ENCODE measurements at regions not wholly inside any gene's neighbourhood (a gene's known extent, or its start where the extent isn't known, plus 50 kb on each side); places are given as distances from the start of the nearest gene placed in this dataset.

- Histone ChIP-seq H3K9ac (ENCODE audit: low read depth, low read length) (no peak overlapping the region), H3K36me3 (ENCODE audit: insufficient read depth, low read length) (no peaks in the 10 kb centered on the region), H4K20me1 (ENCODE audit: insufficient read depth, low read length) (no peaks in the 10 kb centered on the region), H3K79me2 (ENCODE audit: insufficient read depth, low read length) (no peaks in the 10 kb centered on the region), H3K4me3 (ENCODE audit: low read depth in 1 of 2, low read length in 2 of 2) (no peak overlapping the region), H3K27me3 (ENCODE audit: insufficient read depth, low read length, poor library complexity) (no peaks in the 10 kb centered on the region), H3K4me2 (ENCODE audit: insufficient read depth, low read length) (no peak overlapping the region), H3K4me1 (ENCODE audit: insufficient read depth, low read length) (no peaks in the 10 kb centered on the region), H2AFZ (ENCODE audit: low read depth, low read length) (no peak overlapping the region), H3K9me3 (ENCODE audit: insufficient read depth, low read length, severe bottlenecking) (no peaks in the 10 kb centered on the region), H3K27ac (ENCODE audit: low read length) (no peak overlapping the region)
- DNase-seq (no peak), ATAC-seq (ENCODE audit: insufficient read depth, low read depth) (no peak)
- TF ChIP-seq EZH2 (IDR thresholded peaks at IDR 0.05; ENCODE audit: borderline replicate concordance, low read depth, low read length, severe bottlenecking) (no peak), CTCF (IDR thresholded peaks at IDR 0.05; ENCODE audit: borderline replicate concordance, extremely low read depth, low read length, poor library complexity, severe bottlenecking) (no peak)
These were observed 378.7 kb downstream of the CTTN start for GRCh38 chr11:70776914-70777532.

- Histone ChIP-seq H3K4me3 (ENCODE audit: low read depth in 1 of 2, low read length in 2 of 2) (no peak overlapping the region), H3K9ac (ENCODE audit: low read depth, low read length) (no peak overlapping the region), H3K27me3 (ENCODE audit: insufficient read depth, low read length, poor library complexity) (no peaks in the 10 kb centered on the region), H3K4me2 (ENCODE audit: insufficient read depth, low read length) (no peak overlapping the region), H3K4me1 (ENCODE audit: insufficient read depth, low read length) (no peaks in the 10 kb centered on the region), H3K9me3 (ENCODE audit: insufficient read depth, low read length, severe bottlenecking) (no peaks in the 10 kb centered on the region), H4K20me1 (ENCODE audit: insufficient read depth, low read length) (no peaks in the 10 kb centered on the region), H2AFZ (ENCODE audit: low read depth, low read length) (no peak overlapping the region), H3K36me3 (ENCODE audit: insufficient read depth, low read length) (no peaks in the 10 kb centered on the region), H3K27ac (ENCODE audit: low read length) (no peak overlapping the region), H3K79me2 (ENCODE audit: insufficient read depth, low read length) (no peaks in the 10 kb centered on the region)
- DNase-seq (no peak), ATAC-seq (ENCODE audit: insufficient read depth, low read depth) (no peak)
- TF ChIP-seq CTCF (IDR thresholded peaks at IDR 0.05; ENCODE audit: borderline replicate concordance, extremely low read depth, low read length, poor library complexity, severe bottlenecking), result no peak
- no peak for TF ChIP-seq EZH2 (IDR thresholded peaks at IDR 0.05; ENCODE audit: borderline replicate concordance, low read depth, low read length, severe bottlenecking)
These were observed 380.6 kb downstream of the CTTN start for GRCh38 chr11:70778883-70779282.

GRCh38 chr11:70779433-70780245, 381.3 kb downstream of the CTTN start:
- no peak for TF ChIP-seq EZH2 (IDR thresholded peaks at IDR 0.05; ENCODE audit: borderline replicate concordance, low read depth, low read length, severe bottlenecking)
- Histone ChIP-seq H3K79me2 (ENCODE audit: insufficient read depth, low read length) (no peaks in the 10 kb centered on the region), H4K20me1 (ENCODE audit: insufficient read depth, low read length) (no peaks in the 10 kb centered on the region), H3K9me3 (ENCODE audit: insufficient read depth, low read length, severe bottlenecking) (no peaks in the 10 kb centered on the region), H3K4me3 (ENCODE audit: low read depth in 1 of 2, low read length in 2 of 2) (no peak overlapping the region), H3K36me3 (ENCODE audit: insufficient read depth, low read length) (no peaks in the 10 kb centered on the region), H3K27ac (ENCODE audit: low read length) (no peak overlapping the region), H3K9ac (ENCODE audit: low read depth, low read length) (no peak overlapping the region), H3K4me2 (ENCODE audit: insufficient read depth, low read length) (no peak overlapping the region), H3K4me1 (ENCODE audit: insufficient read depth, low read length) (no peaks in the 10 kb centered on the region), H2AFZ (ENCODE audit: low read depth, low read length) (no peak overlapping the region), H3K27me3 (ENCODE audit: insufficient read depth, low read length, poor library complexity) (no peaks in the 10 kb centered on the region)
- ATAC-seq (ENCODE audit: insufficient read depth, low read depth) (no peak), DNase-seq (no peak)

- H3K9ac ChIP-seq (ENCODE audit: low read depth, low read length), result no peak overlapping the region
- DNase-seq, result no peak
These were observed 381.9 kb downstream of the CTTN start for GRCh38 chr11:70780246-70780535.

More at GRCh38 chr11:70780246-70780535, 381.9 kb downstream of the CTTN start:
- H3K4me1 ChIP-seq (ENCODE audit: insufficient read depth, low read length), result no peaks in the 10 kb centered on the region
- H3K79me2 ChIP-seq (ENCODE audit: insufficient read depth, low read length), result no peaks in the 10 kb centered on the region
- no peaks in the 10 kb centered on the region for H3K27me3 ChIP-seq (ENCODE audit: insufficient read depth, low read length, poor library complexity)
- no peak overlapping the region for H2AFZ ChIP-seq (ENCODE audit: low read depth, low read length)
- no peaks in the 10 kb centered on the region for H3K36me3 ChIP-seq (ENCODE audit: insufficient read depth, low read length)
- TF ChIP-seq CTCF (IDR thresholded peaks at IDR 0.05; ENCODE audit: borderline replicate concordance, extremely low read depth, low read length, poor library complexity, severe bottlenecking), result no peak
- TF ChIP-seq EZH2 (IDR thresholded peaks at IDR 0.05; ENCODE audit: borderline replicate concordance, low read depth, low read length, severe bottlenecking), result no peak
- H3K27ac ChIP-seq (ENCODE audit: low read length), result no peak overlapping the region
- no peaks in the 10 kb centered on the region for H4K20me1 ChIP-seq (ENCODE audit: insufficient read depth, low read length)
- no peak overlapping the region for H3K4me2 ChIP-seq (ENCODE audit: insufficient read depth, low read length)
- ATAC-seq (ENCODE audit: insufficient read depth, low read depth), result no peak
- H3K4me3 ChIP-seq (ENCODE audit: low read depth in 1 of 2, low read length in 2 of 2), result no peak overlapping the region
- no peaks in the 10 kb centered on the region for H3K9me3 ChIP-seq (ENCODE audit: insufficient read depth, low read length, severe bottlenecking)
